ENCODE measurements at regions not wholly inside any gene's neighbourhood (a gene's known extent, or its start where the extent isn't known, plus 50 kb on each side); places are given as distances from the start of the nearest gene placed in this dataset.
"Not testable (repeated sequence)": the region's sequence is repeated elsewhere in the genome, so short reads cannot be mapped to it uniquely, and the experiment has no call there.

DNA sequence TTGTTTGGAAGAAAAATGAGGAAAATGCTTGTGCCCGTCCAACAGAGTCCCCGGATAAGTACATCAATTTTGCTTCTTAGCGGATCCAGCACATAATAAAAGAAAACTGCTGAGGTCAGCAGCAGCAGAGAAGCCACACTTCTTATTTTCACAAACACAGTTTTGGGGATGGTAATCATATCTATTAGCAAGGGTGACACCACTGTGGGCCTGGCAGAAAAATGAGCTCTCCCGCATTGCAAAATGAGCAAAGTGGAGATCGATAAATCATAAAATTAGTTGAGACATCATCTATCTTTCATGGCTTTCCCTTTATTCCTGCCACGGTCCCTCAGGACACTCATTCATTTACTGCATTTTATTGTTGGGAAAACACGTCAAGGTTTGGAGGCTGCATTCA lies 186.4 kb downstream of the NPIPA7 start:
- DNase-seq; H3K4me1 ChIP-seq; H3K9me3 ChIP-seq; H3K27ac ChIP-seq; H3K36me3 ChIP-seq (replicated peaks in 1 of 2; ENCODE audit: insufficient read depth in 1 of 2, low read depth in 2 of 2); intact Hi-C loops (cut with DNase I); H3K4me3 ChIP-seq; ATAC-seq; H3K27me3 ChIP-seq: not testable (repeated sequence)
- WGBS, 2 donors = no CpG with 5 or more reads among the region's 7 CpGs

DNA sequence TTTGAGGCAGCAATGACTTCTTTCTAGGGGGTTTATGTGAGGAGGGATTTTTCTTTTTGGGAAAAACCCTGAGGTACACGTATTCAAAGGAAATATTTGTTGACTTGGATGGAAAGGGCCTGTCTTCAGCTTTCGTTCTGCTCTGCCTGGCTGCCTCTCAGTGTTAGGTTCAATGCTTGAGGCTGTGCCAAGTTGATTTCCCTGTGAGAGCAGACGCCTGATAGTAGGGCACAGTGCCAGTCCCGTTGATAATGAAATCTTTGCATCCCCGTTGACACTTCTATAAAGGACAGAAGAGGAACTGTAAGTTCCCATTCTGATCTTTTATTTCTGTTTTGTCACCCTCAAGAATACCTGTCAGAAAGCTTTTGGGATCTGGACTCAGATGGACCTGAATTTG lies 191.1 kb downstream of the NPIPA7 start:
- H3K4me1 ChIP-seq; H3K27me3 ChIP-seq; H3K36me3 ChIP-seq (replicated peaks in 1 of 2; ENCODE audit: insufficient read depth in 1 of 2, low read depth in 2 of 2); H3K4me3 ChIP-seq; intact Hi-C loops (cut with DNase I); H3K9me3 ChIP-seq; H3K27ac ChIP-seq; ATAC-seq: not testable (repeated sequence)
- DNase-seq = peak in 3 of 4 donors; percentile 15 to 49 (median 20)
- 4 to 9% methylated on average over 5 of the region's 5 CpGs for WGBS, 2 donors

DNA sequence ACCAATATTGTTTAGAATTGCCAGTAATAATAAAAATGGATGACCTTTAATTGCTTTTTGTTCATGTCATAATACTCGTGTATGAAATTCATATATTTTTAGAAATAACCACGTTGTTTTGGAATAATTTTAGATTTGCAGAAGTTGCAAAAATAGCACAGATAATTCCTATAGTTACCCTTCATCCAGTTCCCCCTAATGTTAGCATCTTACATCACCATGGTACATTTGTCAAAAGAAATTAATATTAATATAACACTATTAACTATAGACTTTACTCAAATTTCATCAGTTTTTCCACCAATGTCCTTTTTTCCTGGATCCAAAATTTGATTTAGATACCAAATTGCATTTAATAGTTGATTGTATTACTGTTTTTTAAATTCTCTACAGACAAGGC lies 191.9 kb downstream of the NPIPA7 start:
- ATAC-seq; H3K4me1 ChIP-seq; H3K36me3 ChIP-seq (replicated peaks in 1 of 2; ENCODE audit: insufficient read depth in 1 of 2, low read depth in 2 of 2); H3K27me3 ChIP-seq; H3K27ac ChIP-seq; H3K4me3 ChIP-seq; DNase-seq; H3K9me3 ChIP-seq; intact Hi-C loops (cut with DNase I): not testable (repeated sequence)
- 71 to 85% methylated on average over 2 of the region's 2 CpGs for WGBS, 2 donors

DNA sequence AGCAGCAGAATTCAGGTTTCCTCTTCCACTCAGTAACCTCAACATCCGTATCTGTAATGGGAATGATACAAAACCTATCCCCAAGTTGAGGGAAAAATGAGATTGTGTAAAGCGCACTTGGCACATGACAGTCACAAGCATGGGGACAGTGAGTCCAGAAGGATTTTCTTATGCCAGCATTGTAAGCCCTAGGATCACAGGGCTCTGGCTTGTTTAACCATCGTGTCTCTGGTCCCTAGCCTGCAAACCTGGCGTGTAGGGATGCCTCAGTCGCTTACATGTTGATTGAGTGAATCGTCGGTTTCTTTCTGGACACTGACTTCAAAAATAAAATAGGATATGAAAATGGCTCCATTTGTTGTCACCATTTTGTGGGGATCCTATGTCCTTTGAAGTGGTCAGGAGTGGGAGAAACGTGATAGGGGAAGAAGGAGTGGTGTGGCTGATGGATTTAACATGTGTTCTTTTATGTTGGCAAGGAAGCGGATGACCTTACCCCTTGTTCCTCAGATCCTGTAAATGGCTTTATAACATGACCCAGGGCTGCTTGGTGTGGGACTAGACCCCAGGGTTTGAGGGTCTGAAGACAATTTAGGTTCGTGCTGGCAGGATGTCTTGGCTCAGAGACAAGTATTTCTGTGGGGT lies 193.3 kb downstream of the NPIPA7 start:
- H3K27ac ChIP-seq; H3K9me3 ChIP-seq; H3K36me3 ChIP-seq (replicated peaks in 1 of 2; ENCODE audit: insufficient read depth in 1 of 2, low read depth in 2 of 2); ATAC-seq; intact Hi-C loops (cut with DNase I); H3K27me3 ChIP-seq; H3K4me1 ChIP-seq; DNase-seq; H3K4me3 ChIP-seq: not testable (repeated sequence)
- WGBS, 2 donors = 79 to 80% methylated on average over 1 to 8 of the region's 10 CpGs

DNA sequence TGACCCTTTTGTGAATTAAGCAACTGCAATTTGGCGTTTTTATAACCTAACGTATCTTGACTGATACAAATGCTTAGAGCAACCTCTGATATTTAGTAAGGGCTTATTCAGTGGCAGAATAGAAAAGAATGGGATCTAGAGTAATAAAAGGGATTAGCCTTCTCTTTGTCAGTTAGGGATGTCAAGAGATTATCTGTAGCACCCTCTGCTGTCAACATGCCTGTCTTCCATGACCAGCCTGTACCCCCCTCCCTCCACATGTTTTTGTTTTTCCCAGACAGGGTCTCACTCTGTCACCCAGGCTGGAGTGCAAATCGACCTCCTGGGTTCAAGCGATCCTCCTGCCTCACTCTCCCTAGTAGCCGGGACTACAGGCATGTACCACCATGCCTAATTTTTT lies 198.1 kb downstream of the NPIPA7 start:
- H3K9me3 ChIP-seq; H3K27ac ChIP-seq; H3K4me1 ChIP-seq; H3K36me3 ChIP-seq (replicated peaks in 1 of 2; ENCODE audit: insufficient read depth in 1 of 2, low read depth in 2 of 2); ATAC-seq; intact Hi-C loops (cut with DNase I); H3K4me3 ChIP-seq; H3K27me3 ChIP-seq; DNase-seq: not testable (repeated sequence)
- 31 to 44% methylated on average over 5 of the region's 5 CpGs for WGBS, 2 donors

DNA sequence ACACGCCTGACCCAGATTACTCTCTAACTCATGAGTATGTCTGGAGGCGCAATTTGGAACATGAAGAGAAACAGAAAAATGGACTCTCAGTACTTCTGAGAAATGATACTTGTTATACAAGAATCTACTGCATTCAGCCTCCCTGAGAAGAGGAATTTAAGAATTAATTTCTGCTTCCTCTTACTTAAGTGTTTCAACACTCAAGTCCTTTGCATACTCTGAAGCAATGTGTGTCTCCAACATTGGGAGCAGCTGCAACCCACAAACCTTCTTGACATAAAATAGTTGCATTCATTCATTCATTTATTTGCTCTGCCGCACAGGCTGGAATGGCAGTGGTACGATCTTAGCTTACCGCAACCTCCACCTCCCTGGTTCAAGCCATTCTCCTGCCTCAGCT lies 199.8 kb downstream of the NPIPA7 start:
- ATAC-seq = no peak
- WGBS, 2 donors = 86 to 94% methylated on average over 5 of the region's 5 CpGs
- Histone ChIP-seq H3K9me3 (no peaks in the 10 kb centered on the region), H3K27ac (no peak overlapping the region), H3K4me1 (no peaks in the 10 kb centered on the region), H3K27me3 (no peaks in the 10 kb centered on the region), H3K4me3 (no peak overlapping the region), H3K36me3 (replicated peaks in 1 of 2; ENCODE audit: insufficient read depth in 1 of 2, low read depth in 2 of 2) (no peaks in the 10 kb centered on the region)
- no peak for DNase-seq
- intact Hi-C loops (cut with DNase I) = no loop called here
- TF ChIP-seq, protein P1, sequence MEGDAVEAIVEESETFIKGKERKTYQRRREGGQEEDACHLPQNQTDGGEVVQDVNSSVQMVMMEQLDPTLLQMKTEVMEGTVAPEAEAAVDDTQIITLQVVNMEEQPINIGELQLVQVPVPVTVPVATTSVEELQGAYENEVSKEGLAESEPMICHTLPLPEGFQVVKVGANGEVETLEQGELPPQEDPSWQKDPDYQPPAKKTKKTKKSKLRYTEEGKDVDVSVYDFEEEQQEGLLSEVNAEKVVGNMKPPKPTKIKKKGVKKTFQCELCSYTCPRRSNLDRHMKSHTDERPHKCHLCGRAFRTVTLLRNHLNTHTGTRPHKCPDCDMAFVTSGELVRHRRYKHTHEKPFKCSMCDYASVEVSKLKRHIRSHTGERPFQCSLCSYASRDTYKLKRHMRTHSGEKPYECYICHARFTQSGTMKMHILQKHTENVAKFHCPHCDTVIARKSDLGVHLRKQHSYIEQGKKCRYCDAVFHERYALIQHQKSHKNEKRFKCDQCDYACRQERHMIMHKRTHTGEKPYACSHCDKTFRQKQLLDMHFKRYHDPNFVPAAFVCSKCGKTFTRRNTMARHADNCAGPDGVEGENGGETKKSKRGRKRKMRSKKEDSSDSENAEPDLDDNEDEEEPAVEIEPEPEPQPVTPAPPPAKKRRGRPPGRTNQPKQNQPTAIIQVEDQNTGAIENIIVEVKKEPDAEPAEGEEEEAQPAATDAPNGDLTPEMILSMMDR (IDR thresholded peaks at IDR 0.05) = no peak
- no peak for TF ChIP-seq POLR2A (IDR thresholded peaks at IDR 0.05)

DNA sequence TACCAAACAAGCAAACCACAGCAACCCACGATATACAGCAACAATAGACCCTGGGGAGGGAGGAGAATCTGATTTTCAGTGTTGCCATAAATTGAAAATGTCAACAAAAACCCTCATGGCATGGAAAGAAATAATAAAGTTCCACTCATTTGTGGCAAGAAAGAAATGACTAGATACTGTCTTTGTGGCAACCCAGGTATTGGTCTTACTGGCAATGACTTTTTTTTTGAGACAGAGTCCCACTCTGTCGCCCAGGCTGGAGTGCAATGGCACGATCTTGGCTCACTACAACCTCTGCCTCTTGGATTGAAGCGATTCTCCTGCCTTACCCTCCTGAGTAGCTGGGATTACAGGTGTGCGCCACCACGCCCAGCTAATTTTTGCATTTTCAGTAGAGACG lies 204.0 kb downstream of the NPIPA7 start:
- DNase-seq; intact Hi-C loops (cut with DNase I); ATAC-seq; H3K36me3 ChIP-seq (replicated peaks in 1 of 2; ENCODE audit: insufficient read depth in 1 of 2, low read depth in 2 of 2); H3K4me1 ChIP-seq; H3K27ac ChIP-seq; H3K9me3 ChIP-seq; H3K27me3 ChIP-seq; H3K4me3 ChIP-seq: not testable (repeated sequence)
- WGBS, 2 donors = 75 to 85% methylated on average over 7 of the region's 7 CpGs

DNA sequence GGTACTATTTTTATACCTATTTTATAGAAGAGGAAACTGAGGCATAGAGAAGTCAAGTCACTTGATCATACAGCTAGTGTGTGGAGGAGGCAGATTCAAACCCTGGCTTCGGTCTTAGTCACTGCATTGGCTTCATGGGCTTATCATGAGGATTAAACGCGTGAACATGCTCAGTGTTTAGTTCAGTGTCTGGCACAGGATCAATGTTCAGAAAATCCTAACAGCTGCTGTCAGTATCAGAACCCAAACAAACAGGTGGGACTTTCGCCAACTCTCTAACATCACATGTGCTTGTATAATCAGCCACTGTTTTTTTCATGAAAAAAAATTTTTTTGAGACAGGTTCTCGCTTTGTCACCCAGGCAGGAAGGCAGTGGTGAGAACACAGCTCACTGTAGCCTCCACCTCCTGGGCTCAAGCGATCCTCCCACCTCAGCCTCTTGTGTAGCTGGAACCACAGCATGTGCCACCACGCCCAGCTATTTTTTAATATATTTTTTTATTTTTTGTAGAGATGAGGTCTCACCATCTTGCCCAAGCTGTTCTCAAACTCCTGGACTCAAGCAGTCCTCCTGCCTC lies 207.2 kb downstream of the NPIPA7 start:
- 54 to 61% methylated on average over 4 of the region's 7 CpGs for WGBS, 2 donors
- peak; percentile 50 for ATAC-seq
- H3K4me1 ChIP-seq; H3K9me3 ChIP-seq; H3K4me3 ChIP-seq; intact Hi-C loops (cut with DNase I); H3K27me3 ChIP-seq; H3K27ac ChIP-seq; H3K36me3 ChIP-seq (replicated peaks in 1 of 2; ENCODE audit: insufficient read depth in 1 of 2, low read depth in 2 of 2): not testable (repeated sequence)
- peak; percentile 21 to 64 (median 50) for DNase-seq

DNA sequence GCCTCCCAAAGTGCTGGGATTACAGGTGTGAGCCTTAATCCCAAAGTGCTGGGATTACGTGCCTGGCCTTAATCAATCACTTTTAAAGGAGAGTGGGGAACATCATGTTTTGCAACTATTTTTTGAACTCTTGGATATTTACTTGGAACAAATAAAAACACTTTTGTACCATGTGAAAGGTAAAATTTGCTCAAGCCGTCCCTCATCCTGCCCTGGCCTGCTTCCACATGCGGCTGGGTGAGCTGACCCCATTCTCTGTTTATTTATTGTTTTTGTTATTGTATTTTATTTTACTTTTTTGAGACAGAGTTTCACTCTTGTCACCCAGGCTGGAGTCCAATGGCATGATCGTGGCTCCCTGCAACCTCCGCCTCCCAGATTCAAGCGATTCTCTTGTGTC lies 208.0 kb downstream of the NPIPA7 start:
- H3K9me3 ChIP-seq; ATAC-seq; H3K27ac ChIP-seq; intact Hi-C loops (cut with DNase I); H3K36me3 ChIP-seq (replicated peaks in 1 of 2; ENCODE audit: insufficient read depth in 1 of 2, low read depth in 2 of 2); H3K4me3 ChIP-seq; H3K4me1 ChIP-seq; H3K27me3 ChIP-seq; DNase-seq: not testable (repeated sequence)
- 81 to 95% methylated on average over 4 of the region's 6 CpGs for WGBS, 2 donors

DNA sequence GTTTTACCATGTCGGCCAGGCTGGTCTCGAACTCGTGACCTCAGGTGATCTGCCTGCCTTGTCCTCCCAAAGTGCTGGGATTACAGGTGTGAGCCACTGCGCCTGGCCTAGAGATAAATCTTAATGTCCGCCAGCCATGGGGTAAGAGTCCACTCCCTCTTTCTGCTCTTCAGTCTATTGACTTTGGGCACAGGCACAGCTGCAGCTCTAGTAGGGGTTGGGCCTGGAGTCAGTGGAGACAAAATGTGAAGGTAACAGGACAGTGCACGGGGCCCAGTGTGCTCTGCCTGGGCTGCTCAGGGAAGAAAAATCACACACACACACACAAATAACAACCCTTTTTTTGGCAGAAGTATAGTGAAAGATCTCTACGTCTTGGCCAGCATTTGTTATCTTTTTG lies 209.5 kb downstream of the NPIPA7 start:
- DNase-seq; H3K4me3 ChIP-seq; H3K4me1 ChIP-seq; ATAC-seq; H3K36me3 ChIP-seq (replicated peaks in 1 of 2; ENCODE audit: insufficient read depth in 1 of 2, low read depth in 2 of 2); intact Hi-C loops (cut with DNase I); H3K27ac ChIP-seq; H3K27me3 ChIP-seq; H3K9me3 ChIP-seq: not testable (repeated sequence)
- WGBS, 2 donors = 79 to 83% methylated on average over 6 to 7 of the region's 7 CpGs

DNA sequence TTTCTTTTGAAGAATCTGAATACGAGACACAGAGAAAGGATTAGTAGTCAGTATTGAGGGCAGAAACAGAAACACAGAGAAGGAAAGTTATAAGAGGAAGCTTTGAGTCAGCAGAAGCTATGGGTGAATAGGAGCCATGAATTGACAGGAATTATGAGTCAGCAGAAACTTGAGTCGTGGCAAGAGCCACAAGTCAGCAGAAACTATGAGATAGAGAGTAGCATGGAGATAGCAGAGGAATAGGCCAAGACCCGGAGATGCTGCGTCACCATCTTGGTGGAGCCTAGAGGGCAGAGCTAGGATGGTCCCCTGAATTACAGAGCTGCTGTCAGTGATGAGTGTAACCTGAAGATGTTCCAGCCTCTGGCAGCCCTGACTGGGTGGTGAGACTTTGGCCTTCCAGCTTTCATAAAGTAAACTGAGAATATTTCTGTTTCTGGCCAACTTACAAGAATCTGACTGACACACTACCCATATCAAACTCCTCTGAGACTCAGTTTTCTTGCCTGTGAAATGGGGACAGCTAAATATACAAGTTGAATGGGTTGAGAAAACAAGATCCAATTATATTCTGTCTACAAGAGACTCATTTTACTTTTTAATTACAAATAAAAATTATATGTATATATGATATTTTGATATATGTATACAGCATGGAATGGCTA lies 211.8 kb downstream of the NPIPA7 start:
- intact Hi-C loops (cut with DNase I); ATAC-seq; H3K36me3 ChIP-seq (replicated peaks in 1 of 2; ENCODE audit: insufficient read depth in 1 of 2, low read depth in 2 of 2); H3K9me3 ChIP-seq; H3K27me3 ChIP-seq; H3K27ac ChIP-seq; DNase-seq; H3K4me3 ChIP-seq; H3K4me1 ChIP-seq: not testable (repeated sequence)
- 0 to 21% methylated on average over 1 to 2 of the region's 4 CpGs for WGBS, 2 donors

Measured in body of pancreas (tissue), 4 donors.